HFF-Myc (cell line): ENCODE measurements at regions not wholly inside any gene's neighbourhood (a gene's known extent, or its start where the extent isn't known, plus 50 kb on each side); places are given as distances from the start of the nearest gene placed in this dataset.

Source experiments
- DNase-seq: peaks from one replicate; pipeline ENCODE4 v3.0.0-alpha.2; 2011; ENCODE audit warnings: low read depth; ENCODE audit errors: extremely low read depth
- H3K4me3 ChIP-seq: replicated peaks from 2 replicates; pipeline ENCODE4 v1.5.1; 2011; ENCODE audit warnings: low read depth, mild to moderate bottlenecking, control low read depth, low read length
- CTCF ChIP-seq: IDR thresholded peaks from 2 replicates; pipeline ENCODE4 v1.5.1; 2012; ENCODE audit warnings: mild to moderate bottlenecking, low read depth, low read length, control low read depth; ENCODE audit errors: missing control alignments

GRCh38 chr16:55256412-55257016 lies 67.5 kb upstream of the IRX6 start:
- no peak for TF ChIP-seq CTCF
- DNase-seq = no peak
- no peak overlapping the region for H3K4me3 ChIP-seq

GRCh38 chr16:55257966-55258613 lies 65.9 kb upstream of the IRX6 start:
- DNase-seq = peak; percentile 14
- TF ChIP-seq CTCF = peak; percentile 87
- H3K4me3 ChIP-seq = no peak overlapping the region

GRCh38 chr16:55261301-55261700 lies 62.7 kb upstream of the IRX6 start:
- H3K4me3 ChIP-seq = no peak overlapping the region
- DNase-seq = no peak
- no peak for TF ChIP-seq CTCF

GRCh38 chr16:55263271-55264250 lies 60.4 kb upstream of the IRX6 start:
- TF ChIP-seq CTCF = no peak
- H3K4me3 ChIP-seq = no peak overlapping the region

GRCh38 chr16:55264949-55265348 lies 59.1 kb upstream of the IRX6 start:
- peak; percentile 12 for DNase-seq
- TF ChIP-seq CTCF = no peak
- no peak overlapping the region for H3K4me3 ChIP-seq

More at GRCh38 chr16:55263271-55264250, 60.4 kb upstream of the IRX6 start:
- DNase-seq = no peak

GRCh38 chr16:55265926-55266325 lies 58.1 kb upstream of the IRX6 start:
- no peak for DNase-seq
- no peak overlapping the region for H3K4me3 ChIP-seq
- no peak for TF ChIP-seq CTCF
